SK-N-SH (cell line): ENCODE measurements at regions not wholly inside any gene's neighbourhood (a gene's known extent, or its start where the extent isn't known, plus 50 kb on each side); places are given as distances from the start of the nearest gene placed in this dataset.

ENCODE experiments used
- CTCF ChIP-seq: fragments of 200-600 bp; sonication (generic); IDR thresholded peaks from 2 replicates; pipeline ENCODE4 v1.6.1; 2017; ENCODE audit warnings: antibody characterized with exemption, mild to moderate bottlenecking, moderate library complexity
- EP300 ChIP-seq, 2 experiments: IDR thresholded peaks; 2 replicates each; pipeline versions ENCODE4 v1.4.0 to v1.6.1; 2012; ENCODE audit warnings: borderline replicate concordance in 1 of 2, low read depth in 1 of 2, low read length in 1 of 2
- JUND ChIP-seq: IDR thresholded peaks from 2 replicates; pipeline ENCODE4 v1.4.0; 2012
- PBX3 ChIP-seq: IDR thresholded peaks from 2 replicates; pipeline ENCODE4; 2012
- RAD21 ChIP-seq: IDR thresholded peaks from 2 replicates; pipeline ENCODE4 v1.6.1; 2012; ENCODE audit warnings: mild to moderate bottlenecking, low read length
- RCOR1 ChIP-seq: fragments of 150-350 bp; IDR thresholded peaks from 2 replicates; pipeline ENCODE4 v1.6.1; 2017; ENCODE audit warnings: antibody characterized with exemption, low read length
- REST ChIP-seq: IDR thresholded peaks from 2 replicates; pipeline ENCODE4 v1.6.1; 2012; ENCODE audit warnings: mild to moderate bottlenecking, low read depth, low read length, moderate library complexity
- RFX5 ChIP-seq: IDR thresholded peaks from 2 replicates; pipeline ENCODE4 v1.6.1; 2012; ENCODE audit warnings: mild to moderate bottlenecking, improper control_type of control experiment, low read length
- SIN3A ChIP-seq: IDR thresholded peaks from 2 replicates; pipeline ENCODE4 v1.6.1; 2012; ENCODE audit warnings: low read depth, mild to moderate bottlenecking, low read length, moderate library complexity, borderline replicate concordance
- TAF1 ChIP-seq: IDR thresholded peaks from 2 replicates; pipeline ENCODE4 v1.6.1; 2012; ENCODE audit warnings: low read depth, mild to moderate bottlenecking, low read length, moderate library complexity, borderline replicate concordance
- TEAD4 ChIP-seq: IDR thresholded peaks from 2 replicates; pipeline ENCODE4 v1.4.0; 2012; ENCODE audit warnings: mild to moderate bottlenecking, borderline replicate concordance; ENCODE audit not compliant: insufficient read depth
- USF2 ChIP-seq: fragments of 150-350 bp; IDR thresholded peaks from 2 replicates; pipeline ENCODE4 v1.6.1; 2017; ENCODE audit warnings: antibody characterized with exemption, low read length, low read depth, borderline replicate concordance
- YY1 ChIP-seq: IDR thresholded peaks from 2 replicates; pipeline ENCODE4 v1.4.0; 2012; ENCODE audit warnings: low read depth, mild to moderate bottlenecking

GRCh38 chr2:22501851-22502250, 883.1 kb upstream of the KLHL29 start:
- TF ChIP-seq EP300 (IDR thresholded peaks at IDR 0.05; ENCODE audit: borderline replicate concordance in 1 of 2, low read depth in 1 of 2, low read length in 1 of 2) (no peak), USF2 (no peak), RCOR1 (no peak), JUND (no peak), REST (no peak), SIN3A (no peak), CTCF (no peak), YY1 (no peak), TEAD4 (no peak), RFX5 (no peak), TAF1 (no peak), RAD21 (no peak), PBX3 (no peak)
